Activated CD4-positive, CD25-positive, alpha-beta regulatory T cell treated with anti-CD3 and anti-CD28 coated beads, Interleukin-2, amount 50 U/mL, for 16 hours (primary cell): ENCODE measurements at regions not wholly inside any gene's neighbourhood (a gene's known extent, or its start where the extent isn't known, plus 50 kb on each side); places are given as distances from the start of the nearest gene placed in this dataset.
"Not testable (repeated sequence)": the region's sequence is repeated elsewhere in the genome, so short reads cannot be mapped to it uniquely, and the experiment has no call there.

Experiments used
- DNase-seq: peaks from one replicate; pipeline ENCODE4 v3.0.0-alpha.2; 2020; ENCODE audit warnings: low read depth, low spot score

- no peak for DNase-seq
Measured at GRCh38 chr6:139979021-139979725, 604.7 kb upstream of the CITED2 start.

- DNase-seq, result no peak
Measured at GRCh38 chr6:139977887-139978332, 603.5 kb upstream of the CITED2 start.

- DNase-seq, result no peak
Measured at GRCh38 chr6:139973669-139974344, 599.4 kb upstream of the CITED2 start.

GRCh38 chr6:139972116-139972515 is 597.7 kb upstream of the CITED2 start:
- no peak for DNase-seq

- no peak for DNase-seq
Measured at GRCh38 chr6:139970591-139970991, 596.1 kb upstream of the CITED2 start.

GRCh38 chr6:139967497-139967896 is 593.0 kb upstream of the CITED2 start:
- DNase-seq, result no peak

GRCh38 chr6:139965393-139965792 is 590.9 kb upstream of the CITED2 start:
- no peak for DNase-seq

- DNase-seq, result no peak
Measured at GRCh38 chr6:139964737-139965136, 590.3 kb upstream of the CITED2 start.

- DNase-seq, result no peak
Measured at GRCh38 chr6:139962654-139963347, 588.4 kb upstream of the CITED2 start.

- no peak for DNase-seq
Measured at GRCh38 chr6:139961190-139961589, 586.7 kb upstream of the CITED2 start.

GRCh38 chr6:139960671-139961070 is 586.2 kb upstream of the CITED2 start:
- DNase-seq, result no peak

- no peak for DNase-seq
Measured at GRCh38 chr6:139955366-139956155, 581.1 kb upstream of the CITED2 start.

- no peak for DNase-seq
Measured at GRCh38 chr6:139954463-139955071, 580.1 kb upstream of the CITED2 start.

GRCh38 chr6:139953780-139954179 is 579.3 kb upstream of the CITED2 start:
- DNase-seq, result not testable (repeated sequence)

- no peak for DNase-seq
Measured at GRCh38 chr6:139951172-139951571, 576.7 kb upstream of the CITED2 start.

GRCh38 chr6:139944976-139945375 is 570.5 kb upstream of the CITED2 start:
- DNase-seq, result no peak

- DNase-seq, result no peak
Measured at GRCh38 chr6:139944131-139944530, 569.7 kb upstream of the CITED2 start.

- DNase-seq, result no peak
Measured at GRCh38 chr6:139943391-139943790, 568.9 kb upstream of the CITED2 start.

- no peak for DNase-seq
Measured at GRCh38 chr6:139942331-139942730, 567.9 kb upstream of the CITED2 start.

GRCh38 chr6:139941826-139942225 is 567.4 kb upstream of the CITED2 start:
- DNase-seq, result no peak
